Right cardiac atrium (tissue), 5 donors: ENCODE measurements at regions not wholly inside any gene's neighbourhood (a gene's known extent, or its start where the extent isn't known, plus 50 kb on each side); places are given as distances from the start of the nearest gene placed in this dataset.

Experiments used
- ATAC-seq, 2 donors: fragments of 200-7000 bp; cut with Tn5 transposase; one replicate each; pipeline versions ENCODE4 v1.8.0 to v1.9.1; 2020; ENCODE audit warnings: moderate library complexity in 2 of 2, mild to moderate bottlenecking in 1 of 2
- DNase-seq, 3 donors: peaks; one replicate each; pipeline ENCODE4 v3.0.0-alpha.2; 2020
- H3K27ac ChIP-seq: one replicate; pipeline ENCODE4 v1.5.1; 2013; ENCODE audit warnings: mild to moderate bottlenecking, low read length, control low read depth, moderate library complexity
- H3K27me3 ChIP-seq: one replicate; pipeline ENCODE4 v1.6.1; 2013; ENCODE audit not compliant: control insufficient read depth, insufficient read depth
- H3K4me1 ChIP-seq: one replicate; pipeline ENCODE4 v1.6.1; 2013; ENCODE audit warnings: low read length; ENCODE audit not compliant: control insufficient read depth, insufficient read depth
- H3K4me3 ChIP-seq: one replicate; pipeline ENCODE4 v1.5.1; 2013; ENCODE audit warnings: low read length, control low read depth
- H3K9me3 ChIP-seq: one replicate; pipeline ENCODE4 v1.6.1; 2013; ENCODE audit warnings: low read length; ENCODE audit not compliant: control insufficient read depth
- WGBS: extraction: QIAGEN DNeasy Blood & Tissue Kit; methylation state at CpG from one replicate; pipeline ENCODE4 v1.1.7; 2013; 5-methylcytosine and 5-hydroxymethylcytosine counted together
- intact Hi-C, 4 donors: fragments of 100-400 bp; cut with DNase I; formaldehyde crosslinking; loops; one replicate each; pipeline versions ENCODE4 v1.11.0 to v1.14.0; 2022 to 2023
- donor health status: healthy with polysubstance abuse.
- donor health status: DM: no; HTN: yes; CAD: no.
- donor health status: DM: no; HTN: no; CAD: no.
- donor health status: DM: no; HTN: yes; CAD: no; lungs with severe emphysema.
- donor health status: DM: yes; HTN: yes; CAD: no.

DNA sequence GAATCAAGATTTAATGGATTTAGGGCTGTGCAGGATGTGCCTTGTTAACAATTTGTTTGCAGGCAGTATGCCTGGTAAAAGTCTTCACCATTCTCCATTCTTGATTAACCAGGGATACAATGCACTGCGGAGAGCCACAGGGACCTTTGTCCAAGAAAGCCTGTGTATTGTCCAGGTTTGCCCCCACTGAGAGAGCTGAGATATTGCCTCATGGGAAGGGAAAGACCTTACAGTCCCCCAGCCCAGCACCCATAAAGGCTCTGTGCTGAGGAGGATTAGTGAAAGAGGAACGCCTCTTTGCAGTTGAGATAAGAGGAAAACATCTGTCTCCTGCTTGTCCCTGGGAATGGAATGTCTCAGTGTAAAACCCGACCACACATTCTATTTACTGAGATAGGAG, 2169.6 kb downstream of the TP53TG3F start:
- no peak overlapping the region for H3K27ac ChIP-seq
- ATAC-seq (no peak), DNase-seq (no peak)
- intact Hi-C loops, result no loop called here
- no peaks in the 10 kb centered on the region for H3K27me3 ChIP-seq
- no peak overlapping the region for H3K4me3 ChIP-seq
- WGBS, result 60% methylated on average over 3 of the region's 3 CpGs
- H3K4me1 ChIP-seq, result no peaks in the 10 kb centered on the region
- H3K9me3 ChIP-seq, result no peaks in the 10 kb centered on the region

DNA sequence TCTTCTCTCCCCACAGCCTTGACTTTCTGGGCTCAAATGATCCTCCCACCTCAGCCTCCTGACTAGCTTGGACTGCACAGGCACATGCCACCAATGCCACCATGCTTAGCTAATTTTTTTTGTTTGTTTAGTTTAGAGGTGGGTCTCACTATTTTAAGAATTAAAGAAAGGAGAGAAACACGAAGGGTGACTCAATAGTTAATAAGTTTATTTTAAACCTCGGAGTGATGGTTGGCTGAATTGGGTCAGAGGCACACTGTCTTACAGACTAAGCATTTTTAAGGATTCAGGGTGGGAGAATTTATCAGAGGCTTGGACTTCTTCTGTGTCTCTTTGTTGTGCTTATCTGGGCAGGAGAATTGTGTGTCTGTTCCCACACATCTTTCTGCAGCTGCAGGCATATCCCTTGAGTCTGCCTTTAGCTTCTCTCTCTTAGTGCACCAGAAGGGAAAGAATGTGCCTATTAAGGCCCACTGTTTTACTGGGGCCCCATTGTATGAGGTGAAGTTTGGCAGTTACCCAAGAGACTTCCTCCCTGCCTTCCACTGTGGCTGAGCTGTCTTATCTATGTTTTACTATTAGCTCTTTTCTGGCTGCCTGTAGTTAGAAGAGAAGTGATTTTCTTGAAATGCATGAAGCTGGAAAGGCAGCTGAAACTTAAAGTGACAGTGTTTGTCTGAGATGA, 2172.0 kb downstream of the TP53TG3F start:
- Histone ChIP-seq H3K4me1 (no peaks in the 10 kb centered on the region), H3K9me3 (no peaks in the 10 kb centered on the region), H3K4me3 (no peak overlapping the region), H3K27ac (no peak overlapping the region), H3K27me3 (no peaks in the 10 kb centered on the region)
- no peak for DNase-seq
- ATAC-seq, result peak in 1 of 2 donors; percentile 49
- intact Hi-C loops, result no loop called here
- 20% methylated on average over 2 of the region's 2 CpGs for WGBS

DNA sequence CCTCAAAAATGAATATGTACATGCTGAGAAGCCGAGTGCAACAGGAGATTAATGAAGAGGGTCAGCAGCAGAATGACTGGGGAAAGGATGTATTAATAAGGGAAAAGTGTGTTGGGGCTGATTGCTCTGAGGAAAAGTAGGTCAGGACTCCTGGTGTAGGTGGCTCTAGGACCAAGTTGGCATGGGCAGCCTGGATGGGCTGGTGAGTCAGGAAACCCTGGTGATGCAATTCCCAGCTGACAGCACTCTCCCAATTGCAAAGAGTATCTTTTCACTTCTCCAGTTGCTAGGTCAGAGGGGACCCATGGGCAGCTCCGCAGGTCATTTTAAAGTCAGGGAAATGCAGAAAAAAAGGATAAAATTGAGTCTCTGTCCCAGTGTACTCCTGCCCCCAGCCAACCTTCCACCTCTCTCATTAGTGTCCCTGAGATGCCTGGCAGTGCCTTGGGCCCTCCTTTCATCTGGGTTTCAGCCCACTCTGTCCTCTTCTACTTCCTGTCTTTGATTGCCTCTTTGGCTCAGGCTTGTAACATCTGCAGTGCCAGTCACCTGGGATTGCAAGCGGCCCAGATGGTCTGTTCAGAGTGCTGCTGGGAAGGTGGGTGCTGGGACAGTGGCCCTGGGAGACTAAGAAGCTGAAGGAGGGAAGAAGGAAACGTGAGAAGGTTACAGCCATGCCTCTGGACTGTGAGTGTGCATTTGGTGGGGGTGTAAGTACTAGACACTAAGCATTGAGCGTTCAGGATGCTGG, 2177.2 kb downstream of the TP53TG3F start:
- no peak for ATAC-seq
- no peaks in the 10 kb centered on the region for H3K9me3 ChIP-seq
- no peaks in the 10 kb centered on the region for H3K27me3 ChIP-seq
- no peak overlapping the region for H3K27ac ChIP-seq
- DNase-seq, result no peak
- no peak overlapping the region for H3K4me3 ChIP-seq
- WGBS, result 44% methylated on average over 5 of the region's 5 CpGs
- intact Hi-C loops, result no loop called here
- no peaks in the 10 kb centered on the region for H3K4me1 ChIP-seq

DNA sequence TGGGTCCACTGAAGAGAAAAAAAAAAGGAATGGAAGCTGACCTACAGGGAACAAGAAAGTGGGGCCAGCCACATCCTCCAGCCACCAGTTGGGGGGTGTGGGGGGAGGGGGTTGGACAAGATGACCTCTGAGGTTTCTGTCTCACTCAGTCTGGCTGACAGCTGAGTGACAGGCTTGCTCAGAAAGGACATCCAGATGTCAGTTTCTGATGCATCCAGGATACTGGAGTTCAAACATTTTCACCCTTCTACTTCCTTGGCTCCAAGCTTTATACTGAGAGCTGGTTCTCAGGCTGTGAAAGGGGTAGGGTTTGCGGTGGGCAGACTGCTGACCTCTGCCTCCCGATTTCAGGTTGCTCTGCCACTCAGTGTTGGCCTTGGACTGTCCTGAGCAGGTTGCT, 2178.3 kb downstream of the TP53TG3F start:
- Histone ChIP-seq H3K4me3 (no peak overlapping the region), H3K27me3 (no peaks in the 10 kb centered on the region), H3K9me3 (no peaks in the 10 kb centered on the region), H3K4me1 (no peaks in the 10 kb centered on the region), H3K27ac (no peak overlapping the region)
- 44% methylated on average over 2 of the region's 2 CpGs for WGBS
- intact Hi-C loops, result no loop called here
- ATAC-seq (no peak), DNase-seq (no peak)

DNA sequence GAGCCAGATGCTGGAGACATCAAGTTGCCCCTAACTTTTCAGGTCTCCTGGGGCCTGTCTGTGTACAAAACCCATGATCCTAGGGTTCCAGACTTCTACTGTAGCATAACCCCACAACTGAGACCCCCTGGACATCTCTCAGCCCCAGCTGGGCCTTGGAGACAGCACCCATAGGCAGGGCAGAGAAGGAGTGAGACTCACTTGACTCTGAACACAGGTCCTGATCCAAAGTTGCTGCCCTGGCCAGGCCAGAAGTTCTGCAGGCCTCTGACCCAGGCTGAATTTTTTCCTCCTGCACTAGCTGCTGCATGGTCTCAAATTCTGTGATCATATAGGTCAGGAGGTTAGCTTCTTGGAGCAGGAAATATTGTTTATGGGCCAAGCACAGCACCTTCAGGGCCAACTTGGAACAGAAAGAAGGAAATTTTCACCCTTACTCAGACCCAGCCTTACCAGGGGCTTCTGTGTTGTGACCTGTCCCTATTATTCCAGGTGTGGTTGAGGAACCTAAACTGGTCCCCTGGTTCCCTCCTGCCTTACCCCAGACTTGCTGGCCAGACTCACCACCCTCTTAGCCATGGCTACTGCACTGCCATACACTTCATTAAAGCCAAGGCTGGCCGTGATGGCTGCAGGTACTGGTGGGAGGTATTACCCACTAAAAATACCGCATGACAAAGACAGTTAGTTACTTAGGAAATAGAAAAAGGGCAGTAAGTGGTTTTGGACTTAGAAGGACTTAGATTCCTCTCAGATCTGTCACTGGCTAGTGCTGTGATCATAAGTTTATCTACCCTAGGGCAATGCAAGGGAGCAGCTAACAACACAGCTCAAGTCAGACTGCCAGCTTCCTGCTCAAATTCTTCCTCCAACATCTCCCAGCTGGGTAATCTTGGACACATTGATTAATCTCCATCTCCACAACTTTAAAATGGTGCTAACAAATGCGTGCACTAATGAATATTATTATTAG, 2180.1 kb downstream of the TP53TG3F start:
- no peak for ATAC-seq
- H3K27ac ChIP-seq, result no peak overlapping the region
- intact Hi-C loops, result no loop called here
- 41% methylated on average over 3 of the region's 3 CpGs for WGBS
- H3K27me3 ChIP-seq, result no peaks in the 10 kb centered on the region
- DNase-seq, result no peak
- no peaks in the 10 kb centered on the region for H3K9me3 ChIP-seq
- no peaks in the 10 kb centered on the region for H3K4me1 ChIP-seq
- no peak overlapping the region for H3K4me3 ChIP-seq

DNA sequence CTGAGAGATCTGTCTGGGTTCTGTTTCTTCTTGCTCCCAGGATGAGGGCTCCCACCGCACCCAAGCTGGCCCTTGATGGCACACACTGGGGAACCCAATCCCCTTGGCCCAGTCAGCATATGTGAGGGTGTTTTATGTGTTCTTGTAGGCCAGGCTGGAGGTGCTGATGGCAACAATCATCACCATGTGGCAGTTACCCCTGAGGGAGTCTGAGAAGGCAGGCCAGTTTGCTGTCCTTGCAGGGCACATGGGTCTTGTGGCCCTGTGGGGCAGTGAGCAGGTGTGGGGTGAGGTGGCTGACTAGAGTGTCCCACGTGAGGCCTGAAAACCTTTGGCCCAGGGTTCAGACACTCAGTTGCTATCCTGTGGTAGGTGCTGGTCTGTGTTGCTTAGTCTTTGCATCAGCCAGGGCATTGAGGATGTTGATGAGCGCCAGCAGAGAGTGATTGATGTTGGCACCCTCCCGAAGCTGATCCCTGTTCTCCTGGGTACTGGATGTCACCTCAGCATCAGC, 2183.0 kb downstream of the TP53TG3F start:
- Histone ChIP-seq H3K4me3 (no peak overlapping the region), H3K4me1 (no peaks in the 10 kb centered on the region), H3K27ac (no peak overlapping the region), H3K27me3 (no peaks in the 10 kb centered on the region), H3K9me3 (no peaks in the 10 kb centered on the region)
- ATAC-seq (no peak), DNase-seq (peak in 1 of 3 donors; percentile 25)
- intact Hi-C loops, result no loop called here
- WGBS, result 46% methylated on average over 4 of the region's 4 CpGs

DNA sequence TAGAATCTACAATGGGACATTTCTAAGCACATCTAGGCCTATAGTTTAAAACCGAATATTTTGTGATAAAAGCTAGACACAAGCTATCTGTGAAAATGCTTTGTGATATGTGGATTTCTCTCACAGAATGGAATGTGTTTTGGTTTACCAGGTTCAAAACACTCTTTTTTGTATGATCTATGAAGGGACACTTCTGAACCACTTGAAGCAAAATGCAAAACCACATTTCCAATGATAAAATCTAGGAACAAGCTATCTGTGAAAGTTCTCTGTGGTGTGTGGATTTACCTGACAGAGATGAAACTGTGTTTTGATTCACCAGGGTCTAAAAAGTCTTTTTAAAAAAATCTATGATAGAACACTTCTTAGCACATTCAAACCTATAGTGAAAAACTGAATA, 2192.4 kb downstream of the TP53TG3F start:
- WGBS, result 64% methylated on average over 1 of the region's 1 CpG
- Histone ChIP-seq H3K9me3 (no peaks in the 10 kb centered on the region), H3K27ac (no peak overlapping the region), H3K27me3 (no peaks in the 10 kb centered on the region), H3K4me1 (no peaks in the 10 kb centered on the region), H3K4me3 (no peak overlapping the region)
- ATAC-seq (no peak), DNase-seq (no peak)
- intact Hi-C loops, result no loop called here

DNA sequence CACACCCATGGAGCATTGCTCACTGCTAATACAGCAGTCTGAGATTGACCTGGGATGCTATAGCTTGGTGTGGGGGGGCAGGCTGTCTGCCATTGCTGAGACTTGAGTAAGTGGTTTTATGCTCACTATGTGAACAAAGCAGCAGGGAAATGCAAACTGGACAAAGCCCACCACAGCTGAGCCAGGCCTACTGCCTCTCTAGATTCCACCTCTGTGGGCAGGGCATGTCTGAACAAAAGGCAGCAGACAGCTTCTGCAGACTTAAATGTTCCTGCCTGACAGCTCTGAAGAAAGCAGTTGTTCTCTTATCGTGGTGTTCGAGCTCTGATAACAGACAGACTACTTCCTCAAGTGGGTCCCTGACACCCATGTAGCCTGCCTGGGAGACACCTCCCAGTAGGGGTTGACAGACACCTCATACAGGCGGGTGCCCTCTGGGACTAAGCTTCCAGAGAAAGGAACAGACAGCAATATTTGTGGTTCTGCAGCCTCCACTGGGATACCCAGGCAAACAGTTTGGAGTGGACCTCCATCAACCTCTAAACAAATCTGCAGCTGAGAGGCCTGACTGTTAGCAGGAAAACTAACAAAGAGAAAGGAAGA, 2204.8 kb downstream of the TP53TG3F start:
- intact Hi-C loops, result no loop called here
- ATAC-seq (no peak), DNase-seq (no peak)
- Histone ChIP-seq H3K27ac (no peak overlapping the region), H3K27me3 (no peaks in the 10 kb centered on the region), H3K9me3 (no peaks in the 10 kb centered on the region), H3K4me3 (no peak overlapping the region), H3K4me1 (no peaks in the 10 kb centered on the region)
- 67% methylated on average over 3 of the region's 3 CpGs for WGBS

DNA sequence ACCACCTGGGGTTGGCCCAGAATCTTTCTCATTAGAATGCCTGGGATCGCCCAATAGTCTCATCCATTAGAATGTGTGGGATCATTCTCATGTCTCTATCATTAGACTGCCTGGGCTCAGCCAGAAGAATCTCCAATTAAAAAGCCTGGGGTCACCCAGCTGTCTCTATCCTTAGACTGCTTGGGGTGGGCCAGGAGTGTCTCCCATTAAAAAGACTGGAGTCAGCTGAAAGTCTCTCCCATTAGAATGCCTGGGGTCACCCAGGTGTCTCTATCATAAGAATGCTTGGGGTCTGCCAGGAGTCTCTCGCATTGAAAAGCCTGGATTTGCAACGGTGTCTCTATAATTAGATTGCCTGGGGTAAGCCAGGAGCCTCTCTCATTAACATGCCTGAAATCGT, 2225.7 kb downstream of the TP53TG3F start:
- H3K9me3 ChIP-seq, result no peaks in the 10 kb centered on the region
- no peak for DNase-seq
- ATAC-seq, result no peak
- no peak overlapping the region for H3K27ac ChIP-seq
- H3K4me1 ChIP-seq, result peaks cover 3% of the 10 kb centered on the region
- no peak overlapping the region for H3K4me3 ChIP-seq
- 60% methylated on average over 4 of the region's 4 CpGs for WGBS
- no peaks in the 10 kb centered on the region for H3K27me3 ChIP-seq
- intact Hi-C loops, result no loop called here

DNA sequence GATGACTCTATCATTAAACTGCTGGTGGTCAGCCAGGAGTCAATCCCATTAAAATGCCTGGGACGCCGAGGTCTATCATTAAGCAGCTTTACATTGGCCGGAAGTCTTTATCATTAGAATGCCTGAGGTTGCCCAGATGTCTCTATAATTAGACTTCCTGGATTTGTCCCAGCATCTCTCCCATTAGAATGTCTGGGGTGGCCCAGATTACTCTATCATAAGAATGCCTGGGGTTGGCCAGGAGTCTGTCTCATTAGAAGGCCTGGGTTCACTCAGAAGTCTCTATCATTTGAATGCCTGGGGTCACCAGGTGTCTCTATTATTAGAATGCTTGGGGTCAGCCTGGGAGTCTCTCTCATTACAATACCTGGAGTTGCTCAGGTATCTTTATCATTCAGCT, 2227.2 kb downstream of the TP53TG3F start:
- intact Hi-C loops, result no loop called here
- DNase-seq, result no peak
- no peak for ATAC-seq
- Histone ChIP-seq H3K9me3 (no peaks in the 10 kb centered on the region), H3K4me3 (no peak overlapping the region), H3K27me3 (no peaks in the 10 kb centered on the region), H3K4me1 (peaks cover 3% of the 10 kb centered on the region), H3K27ac (no peak overlapping the region)
- WGBS, result 71% methylated on average over 3 of the region's 3 CpGs
